ENCODE measurements at regions not wholly inside any gene's neighbourhood (a gene's known extent, or its start where the extent isn't known, plus 50 kb on each side); places are given as distances from the start of the nearest gene placed in this dataset.
A peak's percentile ranks its signal among the peaks of the same experiment; 100 is the strongest.

DNA sequence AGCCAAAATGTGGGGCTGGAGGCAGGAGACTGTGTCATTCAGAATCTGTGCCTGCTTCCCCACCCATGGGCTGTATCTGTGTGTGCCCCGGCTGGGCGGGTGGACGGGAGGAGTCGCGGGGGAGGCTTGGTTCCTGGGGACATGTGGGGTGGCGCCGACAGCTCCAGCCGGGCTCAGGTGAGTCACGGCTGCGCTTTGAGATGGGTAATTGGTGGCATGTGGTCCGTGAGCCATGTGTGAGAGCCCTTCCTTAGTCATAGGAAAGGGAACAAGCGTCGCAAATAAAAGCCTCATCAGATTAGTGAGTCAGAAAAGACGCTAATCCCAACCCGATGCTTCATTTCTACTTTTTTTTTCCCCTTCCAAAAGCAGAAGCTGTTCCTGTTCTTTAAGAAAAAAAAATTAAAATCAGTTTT, 118.6 kb upstream of the ZNF536 start:
- TF ChIP-seq SP1 (IDR thresholded peaks at IDR 0.05; ENCODE audit: low read depth) (no peak), CEBPB (IDR thresholded peaks at IDR 0.05; ENCODE audit: low read depth) (no peak), POLR2A (IDR thresholded peaks at IDR 0.05; ENCODE audit: borderline replicate concordance, extremely low read depth, insufficient read depth, insufficient read length) (no peak), ELF1 (IDR thresholded peaks at IDR 0.05; ENCODE audit: borderline replicate concordance, low read depth) (no peak), SIN3A (IDR thresholded peaks at IDR 0.05; ENCODE audit: low read depth) (no peak), POLR2AphosphoS5 (IDR thresholded peaks at IDR 0.05; ENCODE audit: low read depth, low read length) (no peak), RAD21 (IDR thresholded peaks at IDR 0.05; ENCODE audit: low read depth) (no peak), EZH2 (IDR thresholded peaks at IDR 0.05) (0 out of 2 replicates have a peak, but pooled peaks have one; percentile 84)
- TF ChIP-seq, protein P1, sequence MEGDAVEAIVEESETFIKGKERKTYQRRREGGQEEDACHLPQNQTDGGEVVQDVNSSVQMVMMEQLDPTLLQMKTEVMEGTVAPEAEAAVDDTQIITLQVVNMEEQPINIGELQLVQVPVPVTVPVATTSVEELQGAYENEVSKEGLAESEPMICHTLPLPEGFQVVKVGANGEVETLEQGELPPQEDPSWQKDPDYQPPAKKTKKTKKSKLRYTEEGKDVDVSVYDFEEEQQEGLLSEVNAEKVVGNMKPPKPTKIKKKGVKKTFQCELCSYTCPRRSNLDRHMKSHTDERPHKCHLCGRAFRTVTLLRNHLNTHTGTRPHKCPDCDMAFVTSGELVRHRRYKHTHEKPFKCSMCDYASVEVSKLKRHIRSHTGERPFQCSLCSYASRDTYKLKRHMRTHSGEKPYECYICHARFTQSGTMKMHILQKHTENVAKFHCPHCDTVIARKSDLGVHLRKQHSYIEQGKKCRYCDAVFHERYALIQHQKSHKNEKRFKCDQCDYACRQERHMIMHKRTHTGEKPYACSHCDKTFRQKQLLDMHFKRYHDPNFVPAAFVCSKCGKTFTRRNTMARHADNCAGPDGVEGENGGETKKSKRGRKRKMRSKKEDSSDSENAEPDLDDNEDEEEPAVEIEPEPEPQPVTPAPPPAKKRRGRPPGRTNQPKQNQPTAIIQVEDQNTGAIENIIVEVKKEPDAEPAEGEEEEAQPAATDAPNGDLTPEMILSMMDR (IDR thresholded peaks at IDR 0.05 in 2 of 3, conservative IDR thresholded peaks at IDR 0.05 in 1 of 3; ENCODE audit: borderline replicate concordance in 1 of 3, insufficient read depth in 1 of 3, low read depth in 2 of 3, low read length in 2 of 3), result no peak
- TF ChIP-seq, protein P2, sequence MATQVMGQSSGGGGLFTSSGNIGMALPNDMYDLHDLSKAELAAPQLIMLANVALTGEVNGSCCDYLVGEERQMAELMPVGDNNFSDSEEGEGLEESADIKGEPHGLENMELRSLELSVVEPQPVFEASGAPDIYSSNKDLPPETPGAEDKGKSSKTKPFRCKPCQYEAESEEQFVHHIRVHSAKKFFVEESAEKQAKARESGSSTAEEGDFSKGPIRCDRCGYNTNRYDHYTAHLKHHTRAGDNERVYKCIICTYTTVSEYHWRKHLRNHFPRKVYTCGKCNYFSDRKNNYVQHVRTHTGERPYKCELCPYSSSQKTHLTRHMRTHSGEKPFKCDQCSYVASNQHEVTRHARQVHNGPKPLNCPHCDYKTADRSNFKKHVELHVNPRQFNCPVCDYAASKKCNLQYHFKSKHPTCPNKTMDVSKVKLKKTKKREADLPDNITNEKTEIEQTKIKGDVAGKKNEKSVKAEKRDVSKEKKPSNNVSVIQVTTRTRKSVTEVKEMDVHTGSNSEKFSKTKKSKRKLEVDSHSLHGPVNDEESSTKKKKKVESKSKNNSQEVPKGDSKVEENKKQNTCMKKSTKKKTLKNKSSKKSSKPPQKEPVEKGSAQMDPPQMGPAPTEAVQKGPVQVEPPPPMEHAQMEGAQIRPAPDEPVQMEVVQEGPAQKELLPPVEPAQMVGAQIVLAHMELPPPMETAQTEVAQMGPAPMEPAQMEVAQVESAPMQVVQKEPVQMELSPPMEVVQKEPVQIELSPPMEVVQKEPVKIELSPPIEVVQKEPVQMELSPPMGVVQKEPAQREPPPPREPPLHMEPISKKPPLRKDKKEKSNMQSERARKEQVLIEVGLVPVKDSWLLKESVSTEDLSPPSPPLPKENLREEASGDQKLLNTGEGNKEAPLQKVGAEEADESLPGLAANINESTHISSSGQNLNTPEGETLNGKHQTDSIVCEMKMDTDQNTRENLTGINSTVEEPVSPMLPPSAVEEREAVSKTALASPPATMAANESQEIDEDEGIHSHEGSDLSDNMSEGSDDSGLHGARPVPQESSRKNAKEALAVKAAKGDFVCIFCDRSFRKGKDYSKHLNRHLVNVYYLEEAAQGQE (IDR thresholded peaks at IDR 0.05; ENCODE audit: low read depth), result no peak
- TF ChIP-seq, protein P3, sequence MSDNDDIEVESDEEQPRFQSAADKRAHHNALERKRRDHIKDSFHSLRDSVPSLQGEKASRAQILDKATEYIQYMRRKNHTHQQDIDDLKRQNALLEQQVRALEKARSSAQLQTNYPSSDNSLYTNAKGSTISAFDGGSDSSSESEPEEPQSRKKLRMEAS (IDR thresholded peaks at IDR 0.05), result no peak
- TF ChIP-seq, protein P4, sequence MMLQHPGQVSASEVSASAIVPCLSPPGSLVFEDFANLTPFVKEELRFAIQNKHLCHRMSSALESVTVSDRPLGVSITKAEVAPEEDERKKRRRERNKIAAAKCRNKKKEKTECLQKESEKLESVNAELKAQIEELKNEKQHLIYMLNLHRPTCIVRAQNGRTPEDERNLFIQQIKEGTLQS (IDR thresholded peaks at IDR 0.05), result no peak
